HL-60 (cell line): ENCODE measurements at regions not wholly inside any gene's neighbourhood (a gene's known extent, or its start where the extent isn't known, plus 50 kb on each side); places are given as distances from the start of the nearest gene placed in this dataset.

ENCODE experiments used
- CTCF ChIP-seq: IDR thresholded peaks from one replicate; pipeline ENCODE4 v1.5.1; 2011; ENCODE audit warnings: low read length, control low read depth, inconsistent platforms; ENCODE audit not compliant: insufficient read depth
- GABPA ChIP-seq: IDR thresholded peaks from 2 replicates; pipeline ENCODE4 v1.6.1; 2012; ENCODE audit warnings: low read depth
- POLR2AphosphoS5 ChIP-seq: IDR thresholded peaks from 2 replicates; pipeline ENCODE4 v1.6.1; 2012; ENCODE audit warnings: low read depth
- REST ChIP-seq: IDR thresholded peaks from 2 replicates; pipeline ENCODE4 v1.6.1; 2012; ENCODE audit warnings: low read depth; ENCODE audit not compliant: insufficient replicate concordance
- SPI1 ChIP-seq: IDR thresholded peaks from 2 replicates; pipeline ENCODE4 v1.6.1; 2012; ENCODE audit warnings: low read depth, mild to moderate bottlenecking, borderline replicate concordance

GRCh38 chr5:164763206-164763605 lies 1257.8 kb downstream of the MAT2B start:
- TF ChIP-seq CTCF (no peak), REST (no peak), POLR2AphosphoS5 (no peak), GABPA (no peak), SPI1 (no peak)
